Right ventricle myocardium superior (tissue), 1 donor: ENCODE measurements at regions not wholly inside any gene's neighbourhood (a gene's known extent, or its start where the extent isn't known, plus 50 kb on each side); places are given as distances from the start of the nearest gene placed in this dataset.

Source experiments
- ATAC-seq: fragments of 200-7000 bp; cut with Tn5 transposase; one replicate; pipeline ENCODE4 v1.9.1; 2020; ENCODE audit warnings: mild to moderate bottlenecking; ENCODE audit not compliant: poor library complexity
- DNase-seq: peaks from one replicate; pipeline ENCODE4 v3.0.0-alpha.2; 2020
- intact Hi-C: fragments of 100-400 bp; cut with DNase I; formaldehyde crosslinking; loops from one replicate; pipeline ENCODE4 v1.11.2; 2022
- donor health status: DM: no; HTN: yes; CAD: no; lungs with severe emphysema.

- ATAC-seq: peak; percentile 67
- peak; percentile 84 for DNase-seq
- intact Hi-C loops: no loop called here
These were observed 663.7 kb upstream of the B3GAT1 start for GRCh38 chr11:135075740-135076139.

- intact Hi-C loops: no loop called here
- peak; percentile 47 for ATAC-seq
- no peak for DNase-seq
These were observed 662.5 kb upstream of the B3GAT1 start for GRCh38 chr11:135074397-135074998.

- no peak for DNase-seq
- peak; percentile 23 for ATAC-seq
- intact Hi-C loops: no loop called here
These were observed 661.8 kb upstream of the B3GAT1 start for GRCh38 chr11:135073870-135074269.

- DNase-seq: no peak
- no peak for ATAC-seq
- intact Hi-C loops: no loop called here
These were observed 661.3 kb upstream of the B3GAT1 start for GRCh38 chr11:135073381-135073780.

- no peak for ATAC-seq
- intact Hi-C loops: no loop called here
- no peak for DNase-seq
These were observed 657.8 kb upstream of the B3GAT1 start for GRCh38 chr11:135069890-135070289.

GRCh38 chr11:135069063-135069462 is 657.0 kb upstream of the B3GAT1 start:
- ATAC-seq: no peak
- DNase-seq: no peak
- intact Hi-C loops: no loop called here

GRCh38 chr11:135062994-135063393 is 651.0 kb upstream of the B3GAT1 start:
- intact Hi-C loops: no loop called here
- ATAC-seq (no peak), DNase-seq (no peak)

- intact Hi-C loops: no loop called here
- no peak for ATAC-seq
- no peak for DNase-seq
These were observed 649.1 kb upstream of the B3GAT1 start for GRCh38 chr11:135061166-135061565.

GRCh38 chr11:135046986-135047385 is 634.9 kb upstream of the B3GAT1 start:
- no peak for ATAC-seq
- DNase-seq: no peak
- intact Hi-C loops: no loop called here

- no peak for ATAC-seq
- no peak for DNase-seq
- intact Hi-C loops: no loop called here
These were observed 634.5 kb upstream of the B3GAT1 start for GRCh38 chr11:135046556-135046955.

GRCh38 chr11:135043434-135043833 is 631.4 kb upstream of the B3GAT1 start:
- intact Hi-C loops: no loop called here
- ATAC-seq (no peak), DNase-seq (no peak)

GRCh38 chr11:135037828-135038227 is 625.8 kb upstream of the B3GAT1 start:
- no peak for DNase-seq
- no peak for ATAC-seq
- intact Hi-C loops: no loop called here

- DNase-seq: no peak
- no peak for ATAC-seq
- intact Hi-C loops: no loop called here
These were observed 624.7 kb upstream of the B3GAT1 start for GRCh38 chr11:135036488-135037297.

GRCh38 chr11:135035282-135035681 is 623.2 kb upstream of the B3GAT1 start:
- ATAC-seq: no peak
- intact Hi-C loops: no loop called here
- DNase-seq: no peak

GRCh38 chr11:135033540-135033939 is 621.5 kb upstream of the B3GAT1 start:
- DNase-seq: no peak
- peak; percentile 62 for ATAC-seq
- intact Hi-C loops: no loop called here

- ATAC-seq (no peak), DNase-seq (no peak)
- intact Hi-C loops: no loop called here
These were observed 619.4 kb upstream of the B3GAT1 start for GRCh38 chr11:135031205-135031989.

GRCh38 chr11:135027461-135027860 is 615.4 kb upstream of the B3GAT1 start:
- DNase-seq: no peak
- no peak for ATAC-seq
- intact Hi-C loops: no loop called here

- DNase-seq (no peak), ATAC-seq (no peak)
- intact Hi-C loops: no loop called here
These were observed 611.5 kb upstream of the B3GAT1 start for GRCh38 chr11:135023499-135023898.

GRCh38 chr11:135022454-135022853 is 610.4 kb upstream of the B3GAT1 start:
- DNase-seq: no peak
- intact Hi-C loops: no loop called here
- ATAC-seq: no peak

GRCh38 chr11:135019899-135020298 is 607.9 kb upstream of the B3GAT1 start:
- ATAC-seq (no peak), DNase-seq (no peak)
- intact Hi-C loops: no loop called here
